Neural cell (in vitro differentiated cells): ENCODE measurements at regions not wholly inside any gene's neighbourhood (a gene's known extent, or its start where the extent isn't known, plus 50 kb on each side); places are given as distances from the start of the nearest gene placed in this dataset.

Source experiments
- H2AFZ ChIP-seq: fragments of 200-600, 300-800 bp; sonication (generic), shearing (Covaris generic); 2 replicates; pipeline ENCODE4 v1.6.0; 2014; ENCODE audit warnings: low read depth, mild to moderate bottlenecking, antibody characterized with exemption, low read length, moderate library complexity
- H3F3A ChIP-seq: fragments of 200-600 bp; shearing (Covaris generic); 2 replicates; pipeline ENCODE4 v1.6.1; 2016; ENCODE audit warnings: mild to moderate bottlenecking, moderate library complexity, mixed read lengths, antibody characterized with exemption, low read length; ENCODE audit not compliant: insufficient read depth, poor library complexity, severe bottlenecking
- H3K27ac ChIP-seq: fragments of 200-600, 300-800 bp; sonication (generic), shearing (Covaris generic); 2 replicates; pipeline ENCODE4 v1.5.1; 2014; ENCODE audit warnings: mild to moderate bottlenecking, low read length, moderate library complexity
- H3K27me3 ChIP-seq: fragments of 300-800, 200-600 bp; sonication (generic), shearing (Covaris generic); 2 replicates; pipeline ENCODE4 v1.6.0; 2014; ENCODE audit warnings: mild to moderate bottlenecking, low read depth, low read length, moderate library complexity; ENCODE audit not compliant: insufficient read depth
- H3K36me3 ChIP-seq: fragments of 300-800, 200-600 bp; sonication (generic), shearing (Covaris generic); 2 replicates; pipeline ENCODE4 v1.5.1; 2014; ENCODE audit warnings: mild to moderate bottlenecking, antibody characterized with exemption, low read length, moderate library complexity; ENCODE audit not compliant: insufficient read depth
- H3K4me2 ChIP-seq: fragments of 300-800, 200-600 bp; sonication (generic), shearing (Covaris generic); 2 replicates; pipeline ENCODE4 v1.6.0; 2014; ENCODE audit warnings: mild to moderate bottlenecking, low read length
- H3K4me3 ChIP-seq: fragments of 300-800, 200-600 bp; sonication (generic), shearing (Covaris generic); 2 replicates; pipeline ENCODE4 v1.5.1; 2014; ENCODE audit warnings: mild to moderate bottlenecking, low read length, moderate library complexity
- H3K79me2 ChIP-seq: fragments of 200-600 bp; shearing (Covaris generic); replicated peaks from 2 replicates; pipeline ENCODE4 v1.6.0; 2014; ENCODE audit warnings: mild to moderate bottlenecking, low read length, moderate library complexity; ENCODE audit not compliant: insufficient read depth
- H3K9ac ChIP-seq: fragments of 300-800, 200-600 bp; sonication (generic), shearing (Covaris generic); 2 replicates; pipeline ENCODE4 v1.6.1; 2016; ENCODE audit warnings: mild to moderate bottlenecking, low read length, mixed read lengths
- H3K9me2 ChIP-seq: fragments of 200-600 bp; shearing (Covaris generic); 2 replicates; pipeline ENCODE4 v1.6.1; 2016; ENCODE audit warnings: mild to moderate bottlenecking, low read length, mixed read lengths; ENCODE audit not compliant: insufficient read depth
- H3K9me3 ChIP-seq: fragments of 200-600, 300-800 bp; sonication (generic), shearing (Covaris generic); 2 replicates; pipeline ENCODE4 v1.6.1; 2016; ENCODE audit warnings: mild to moderate bottlenecking, mixed run types, low read length, moderate library complexity, mixed read lengths
- H4K20me1 ChIP-seq: fragments of 200-600 bp; shearing (Covaris generic); 2 replicates; pipeline ENCODE4 v1.6.1; 2016; ENCODE audit warnings: mild to moderate bottlenecking, mixed run types; ENCODE audit not compliant: insufficient read depth
- EP300 ChIP-seq: fragments of 450-650 bp; conservative IDR thresholded peaks from 2 replicates; pipeline ENCODE4 v1.6.1; 2014; ENCODE audit warnings: antibody characterized with exemption, mild to moderate bottlenecking, moderate library complexity; ENCODE audit not compliant: poor library complexity, severe bottlenecking
- EZH2 ChIP-seq: fragments of 200-600, 300-800 bp; shearing (Covaris generic), sonication (generic); IDR thresholded peaks from 2 replicates; pipeline ENCODE4 v1.6.1; 2014; ENCODE audit warnings: antibody characterized with exemption, low read length, borderline replicate concordance, mild to moderate bottlenecking; ENCODE audit not compliant: insufficient read depth, poor library complexity, severe bottlenecking
- MXI1 ChIP-seq: fragments of 450-650 bp; conservative IDR thresholded peaks from 2 replicates; pipeline ENCODE4 v1.6.1; 2014; ENCODE audit warnings: antibody characterized with exemption, mild to moderate bottlenecking; ENCODE audit not compliant: poor library complexity, severe bottlenecking
- POLR2AphosphoS5 ChIP-seq: IDR thresholded peaks from 2 replicates; pipeline ENCODE4 v1.6.1; 2012
- RAD21 ChIP-seq: fragments of 450-650 bp; conservative IDR thresholded peaks from 2 replicates; pipeline ENCODE4 v1.6.1; 2014; ENCODE audit warnings: antibody characterized with exemption, mild to moderate bottlenecking, moderate library complexity
- SMC3 ChIP-seq: fragments of 450-650 bp; conservative IDR thresholded peaks from 2 replicates; pipeline ENCODE4 v1.6.1; 2014; ENCODE audit warnings: antibody characterized with exemption, mild to moderate bottlenecking, moderate library complexity; ENCODE audit not compliant: poor library complexity
- TAF1 ChIP-seq: IDR thresholded peaks from 2 replicates; pipeline ENCODE4 v1.6.1; 2012; ENCODE audit warnings: low read depth
- TF ChIP-seq, protein P1 (sequence below): IDR thresholded peaks from 2 replicates; pipeline ENCODE4 v1.6.1; 2012; ENCODE audit warnings: borderline replicate concordance
- TF ChIP-seq, protein P2 (sequence below): fragments of 450-650 bp; IDR thresholded peaks from 2 replicates; pipeline ENCODE4 v1.5.1; 2014; ENCODE audit warnings: antibody characterized with exemption, mild to moderate bottlenecking, moderate library complexity; ENCODE audit not compliant: poor library complexity, severe bottlenecking

DNA sequence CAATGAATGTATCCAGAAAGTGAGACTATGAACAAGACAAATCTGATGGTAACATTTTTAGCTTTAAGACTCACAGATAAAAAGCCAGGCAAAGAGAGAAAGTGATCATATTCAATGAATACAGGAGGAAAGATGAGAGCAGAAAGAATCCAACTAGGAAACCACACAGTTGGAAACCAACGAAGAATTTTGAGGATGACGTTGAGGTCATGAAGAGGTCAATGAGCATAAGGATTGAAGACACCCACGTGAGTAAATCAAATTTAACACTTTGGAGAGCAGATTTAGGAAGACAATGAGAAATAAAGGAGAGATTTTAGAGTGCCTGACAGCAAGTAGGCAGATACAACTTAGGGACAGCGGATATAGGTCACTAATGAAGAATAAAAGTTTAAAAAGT, 948.1 kb downstream of the KCNJ2 start:
- Histone ChIP-seq H2AFZ (no peak overlapping the region), H3K27me3 (no peaks in the 10 kb centered on the region), H3K9me3 (no peaks in the 10 kb centered on the region), H3K4me2 (no peak overlapping the region), H3K9ac (no peak overlapping the region), H3K9me2 (no peaks in the 10 kb centered on the region), H3K36me3 (no peaks in the 10 kb centered on the region), H3K27ac (no peak overlapping the region), H4K20me1 (no peaks in the 10 kb centered on the region), H3K79me2 (no peaks in the 10 kb centered on the region), H3F3A (no peaks in the 10 kb centered on the region), H3K4me3 (no peak overlapping the region)
- TF ChIP-seq EP300: no peak
- TF ChIP-seq, protein P1, sequence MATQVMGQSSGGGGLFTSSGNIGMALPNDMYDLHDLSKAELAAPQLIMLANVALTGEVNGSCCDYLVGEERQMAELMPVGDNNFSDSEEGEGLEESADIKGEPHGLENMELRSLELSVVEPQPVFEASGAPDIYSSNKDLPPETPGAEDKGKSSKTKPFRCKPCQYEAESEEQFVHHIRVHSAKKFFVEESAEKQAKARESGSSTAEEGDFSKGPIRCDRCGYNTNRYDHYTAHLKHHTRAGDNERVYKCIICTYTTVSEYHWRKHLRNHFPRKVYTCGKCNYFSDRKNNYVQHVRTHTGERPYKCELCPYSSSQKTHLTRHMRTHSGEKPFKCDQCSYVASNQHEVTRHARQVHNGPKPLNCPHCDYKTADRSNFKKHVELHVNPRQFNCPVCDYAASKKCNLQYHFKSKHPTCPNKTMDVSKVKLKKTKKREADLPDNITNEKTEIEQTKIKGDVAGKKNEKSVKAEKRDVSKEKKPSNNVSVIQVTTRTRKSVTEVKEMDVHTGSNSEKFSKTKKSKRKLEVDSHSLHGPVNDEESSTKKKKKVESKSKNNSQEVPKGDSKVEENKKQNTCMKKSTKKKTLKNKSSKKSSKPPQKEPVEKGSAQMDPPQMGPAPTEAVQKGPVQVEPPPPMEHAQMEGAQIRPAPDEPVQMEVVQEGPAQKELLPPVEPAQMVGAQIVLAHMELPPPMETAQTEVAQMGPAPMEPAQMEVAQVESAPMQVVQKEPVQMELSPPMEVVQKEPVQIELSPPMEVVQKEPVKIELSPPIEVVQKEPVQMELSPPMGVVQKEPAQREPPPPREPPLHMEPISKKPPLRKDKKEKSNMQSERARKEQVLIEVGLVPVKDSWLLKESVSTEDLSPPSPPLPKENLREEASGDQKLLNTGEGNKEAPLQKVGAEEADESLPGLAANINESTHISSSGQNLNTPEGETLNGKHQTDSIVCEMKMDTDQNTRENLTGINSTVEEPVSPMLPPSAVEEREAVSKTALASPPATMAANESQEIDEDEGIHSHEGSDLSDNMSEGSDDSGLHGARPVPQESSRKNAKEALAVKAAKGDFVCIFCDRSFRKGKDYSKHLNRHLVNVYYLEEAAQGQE: no peak
- TF ChIP-seq TAF1: no peak
- no peak for TF ChIP-seq POLR2AphosphoS5
- TF ChIP-seq EZH2: no peak
- no peak for TF ChIP-seq RAD21
- TF ChIP-seq, protein P2, sequence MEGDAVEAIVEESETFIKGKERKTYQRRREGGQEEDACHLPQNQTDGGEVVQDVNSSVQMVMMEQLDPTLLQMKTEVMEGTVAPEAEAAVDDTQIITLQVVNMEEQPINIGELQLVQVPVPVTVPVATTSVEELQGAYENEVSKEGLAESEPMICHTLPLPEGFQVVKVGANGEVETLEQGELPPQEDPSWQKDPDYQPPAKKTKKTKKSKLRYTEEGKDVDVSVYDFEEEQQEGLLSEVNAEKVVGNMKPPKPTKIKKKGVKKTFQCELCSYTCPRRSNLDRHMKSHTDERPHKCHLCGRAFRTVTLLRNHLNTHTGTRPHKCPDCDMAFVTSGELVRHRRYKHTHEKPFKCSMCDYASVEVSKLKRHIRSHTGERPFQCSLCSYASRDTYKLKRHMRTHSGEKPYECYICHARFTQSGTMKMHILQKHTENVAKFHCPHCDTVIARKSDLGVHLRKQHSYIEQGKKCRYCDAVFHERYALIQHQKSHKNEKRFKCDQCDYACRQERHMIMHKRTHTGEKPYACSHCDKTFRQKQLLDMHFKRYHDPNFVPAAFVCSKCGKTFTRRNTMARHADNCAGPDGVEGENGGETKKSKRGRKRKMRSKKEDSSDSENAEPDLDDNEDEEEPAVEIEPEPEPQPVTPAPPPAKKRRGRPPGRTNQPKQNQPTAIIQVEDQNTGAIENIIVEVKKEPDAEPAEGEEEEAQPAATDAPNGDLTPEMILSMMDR: no peak

DNA sequence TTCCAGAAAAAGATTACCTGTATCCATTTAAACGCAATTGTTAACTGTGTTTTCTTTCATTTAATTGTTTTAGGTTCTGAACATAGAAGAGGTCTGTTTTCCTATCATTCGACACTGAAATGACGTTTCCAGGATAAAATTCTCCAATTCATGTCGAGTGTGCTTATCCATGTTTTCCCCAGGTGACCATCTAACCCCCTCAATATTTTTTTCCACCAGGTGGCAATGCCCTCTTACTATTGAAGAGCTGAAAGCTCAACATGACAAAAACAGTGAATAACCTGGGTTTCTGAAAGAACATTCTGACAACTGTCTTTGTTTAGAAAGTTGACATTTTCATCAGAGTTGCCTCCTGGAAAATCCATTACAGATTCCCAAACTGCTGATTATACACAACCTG, 948.7 kb downstream of the KCNJ2 start:
- Histone ChIP-seq H3K9me3 (no peaks in the 10 kb centered on the region), H3K4me2 (no peak overlapping the region), H3K27ac (no peak overlapping the region), H3K4me3 (no peak overlapping the region), H2AFZ (no peak overlapping the region), H3K9ac (no peak overlapping the region), H3K27me3 (no peaks in the 10 kb centered on the region), H3K36me3 (no peaks in the 10 kb centered on the region), H3K79me2 (no peaks in the 10 kb centered on the region), H3K9me2 (no peaks in the 10 kb centered on the region), H4K20me1 (no peaks in the 10 kb centered on the region), H3F3A (no peaks in the 10 kb centered on the region)
- peak; percentile 80 for TF ChIP-seq SMC3
- TF ChIP-seq, protein P1: no peak
- TF ChIP-seq, protein P2: peak; percentile 65
- no peak for TF ChIP-seq POLR2AphosphoS5
- TF ChIP-seq MXI1: no peak
- TF ChIP-seq EP300: no peak
- TF ChIP-seq RAD21: peak; percentile 78
- no peak for TF ChIP-seq EZH2
- no peak for TF ChIP-seq TAF1
